HEK293T (cell line): ENCODE measurements at regions not wholly inside any gene's neighbourhood (a gene's known extent, or its start where the extent isn't known, plus 50 kb on each side); places are given as distances from the start of the nearest gene placed in this dataset.
"Not testable (repeated sequence)": the region's sequence is repeated elsewhere in the genome, so short reads cannot be mapped to it uniquely, and the experiment has no call there.

ENCODE experiments used
- CTCF ChIA-PET: fragments of 350-600 bp; formaldehyde crosslinking; extraction: SDS; loops from one replicate; lab custom pipeline; 2021; ENCODE audit warnings: antibody characterized with exemption, inconsistent platforms; lab: Yijun Ruan, JAX
- POLR2A ChIA-PET: fragments of 350-600 bp; formaldehyde crosslinking; extraction: SDS; loops from one replicate; lab custom pipeline; 2020; ENCODE audit warnings: antibody characterized with exemption, inconsistent platforms; lab: Yijun Ruan, JAX
- DNase-seq: peaks from one replicate; pipeline ENCODE4 v3.0.0; 2012; ENCODE audit warnings: mixed read lengths; ENCODE audit errors: extremely low spot score
- ARNT ChIP-seq: fragments of 450-650 bp; IDR thresholded peaks from 2 replicates; pipeline ENCODE4 v1.6.1; 2017; ENCODE audit warnings: mild to moderate bottlenecking
- BHLHE40 ChIP-seq: fragments of 450-650 bp; IDR thresholded peaks from 2 replicates; pipeline ENCODE4 v1.6.1; 2016; ENCODE audit warnings: mild to moderate bottlenecking, moderate library complexity, borderline replicate concordance
- CTBP1 ChIP-seq: fragments of 450-650 bp; IDR thresholded peaks from 2 replicates; pipeline ENCODE4 v1.6.1; 2016; ENCODE audit warnings: borderline replicate concordance
- ELF4 ChIP-seq: fragments of 450-650 bp; IDR thresholded peaks from 2 replicates; pipeline ENCODE4 v1.6.1; 2017; ENCODE audit warnings: antibody characterized with exemption
- FOXA1 ChIP-seq: fragments of 450-650 bp; IDR thresholded peaks from 2 replicates; pipeline ENCODE4 v1.6.1; 2016; ENCODE audit warnings: mild to moderate bottlenecking
- FOXK2 ChIP-seq: fragments of 450-650 bp; IDR thresholded peaks from 2 replicates; pipeline ENCODE4 v1.6.1; 2016; ENCODE audit warnings: mild to moderate bottlenecking
- FOXM1 ChIP-seq: fragments of 450-650 bp; IDR thresholded peaks from 2 replicates; pipeline ENCODE4 v1.6.1; 2017; ENCODE audit warnings: mild to moderate bottlenecking, borderline replicate concordance
- HDGF ChIP-seq: fragments of 450-650 bp; IDR thresholded peaks from 2 replicates; pipeline ENCODE4 v1.6.1; 2017; ENCODE audit warnings: antibody characterized with exemption, borderline replicate concordance
- L3MBTL2 ChIP-seq: fragments of 450-650 bp; conservative IDR thresholded peaks from 2 replicates; pipeline ENCODE4 v1.6.1; 2016; ENCODE audit warnings: mild to moderate bottlenecking
- LEF1 ChIP-seq: fragments of 450-650 bp; IDR thresholded peaks from 2 replicates; pipeline ENCODE4 v1.6.1; 2017; ENCODE audit warnings: mild to moderate bottlenecking, borderline replicate concordance
- NFRKB ChIP-seq: fragments of 450-650 bp; IDR thresholded peaks from 2 replicates; pipeline ENCODE4 v1.6.1; 2016; ENCODE audit warnings: mild to moderate bottlenecking, moderate library complexity
- SP1 ChIP-seq: fragments of 450-650 bp; IDR thresholded peaks from 2 replicates; pipeline ENCODE4 v1.6.1; 2017
- SUZ12 ChIP-seq: fragments of 450-650 bp; IDR thresholded peaks from 2 replicates; pipeline ENCODE4 v1.6.1; 2016; ENCODE audit warnings: mild to moderate bottlenecking
- TARDBP ChIP-seq: fragments of 450-650 bp; IDR thresholded peaks from 2 replicates; pipeline ENCODE4 v1.6.1; 2016
- ZNF384 ChIP-seq: fragments of 450-650 bp; IDR thresholded peaks from 2 replicates; pipeline ENCODE4 v1.6.1; 2016
- TF ChIP-seq, protein P1 (sequence below): fragments of 450-650 bp; IDR thresholded peaks from 2 replicates; pipeline ENCODE4 v1.6.1; 2016

DNA sequence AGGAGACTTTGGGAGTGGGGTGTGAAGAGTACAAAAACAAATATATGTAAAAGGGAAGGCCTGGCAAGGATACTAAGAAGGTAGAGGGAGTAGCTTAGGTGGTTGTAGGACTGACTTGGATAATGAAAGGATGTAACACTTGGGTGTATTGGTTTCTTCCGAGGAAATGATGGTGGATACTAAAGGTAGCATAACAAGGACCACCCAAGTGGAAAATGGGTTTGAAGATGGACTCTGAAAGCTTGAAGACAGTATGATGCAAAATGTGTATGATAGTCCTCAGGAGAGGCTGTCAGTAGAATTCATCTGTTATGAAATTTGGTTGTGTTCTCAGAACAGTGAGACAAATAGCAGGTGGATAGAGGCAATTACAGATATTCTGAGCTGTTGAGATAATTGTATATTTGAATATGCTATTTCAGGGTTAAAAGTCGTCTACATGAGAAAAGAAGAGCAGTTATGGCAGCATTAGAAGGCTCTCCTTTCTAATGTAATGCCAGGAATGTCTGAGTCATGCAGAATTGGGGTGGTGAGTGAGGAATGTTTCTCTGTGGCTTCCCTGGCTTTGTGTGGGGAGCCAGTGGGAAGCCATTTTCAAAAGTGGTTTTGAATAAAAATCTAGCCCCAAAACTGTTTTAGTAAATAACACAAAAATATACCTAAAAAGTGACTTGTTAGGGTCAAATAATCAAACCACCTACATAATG is 75.6 kb downstream of the FHIP1A start:
- ChIA-PET POLR2A (no interaction called here), CTCF (no interaction called here)
- TF ChIP-seq ARNT (no peak), TARDBP (no peak), CTBP1 (no peak), NFRKB (no peak), ELF4 (no peak), ZNF384 (no peak), LEF1 (no peak), HDGF (no peak), L3MBTL2 (no peak), BHLHE40 (no peak)
- TF ChIP-seq, protein P1, sequence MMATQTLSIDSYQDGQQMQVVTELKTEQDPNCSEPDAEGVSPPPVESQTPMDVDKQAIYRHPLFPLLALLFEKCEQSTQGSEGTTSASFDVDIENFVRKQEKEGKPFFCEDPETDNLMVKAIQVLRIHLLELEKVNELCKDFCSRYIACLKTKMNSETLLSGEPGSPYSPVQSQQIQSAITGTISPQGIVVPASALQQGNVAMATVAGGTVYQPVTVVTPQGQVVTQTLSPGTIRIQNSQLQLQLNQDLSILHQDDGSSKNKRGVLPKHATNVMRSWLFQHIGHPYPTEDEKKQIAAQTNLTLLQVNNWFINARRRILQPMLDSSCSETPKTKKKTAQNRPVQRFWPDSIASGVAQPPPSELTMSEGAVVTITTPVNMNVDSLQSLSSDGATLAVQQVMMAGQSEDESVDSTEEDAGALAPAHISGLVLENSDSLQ, result no peak
- no peak for DNase-seq

DNA sequence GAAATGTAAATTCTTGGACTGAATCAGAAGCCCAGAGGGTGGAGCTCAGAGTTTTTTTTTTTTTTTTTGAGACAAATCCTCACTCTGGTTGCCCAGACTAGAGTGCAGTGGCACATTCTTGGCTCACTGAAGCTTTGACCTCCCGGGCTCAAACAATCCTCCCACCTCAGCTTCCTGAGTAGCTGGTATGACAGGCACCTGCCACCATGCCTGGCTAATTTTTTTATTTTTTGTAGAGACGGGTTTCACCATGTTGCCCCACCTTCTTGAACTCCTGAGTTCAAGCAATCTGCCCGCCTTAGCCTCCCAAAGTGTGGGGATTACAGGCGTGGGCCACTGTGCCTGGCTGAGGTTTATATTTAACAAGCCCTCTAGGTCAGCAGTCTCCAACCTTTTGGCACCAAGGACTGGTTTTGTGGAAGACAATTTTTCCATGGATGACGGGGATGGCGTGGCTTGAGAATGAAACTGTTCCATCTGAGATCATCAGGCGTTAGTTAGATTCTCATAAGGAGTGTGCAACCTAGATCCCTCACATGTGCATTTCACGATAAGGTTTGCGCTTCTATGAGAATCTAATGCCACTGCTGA is 76.7 kb downstream of the FHIP1A start:
- POLR2A ChIA-PET, result no interaction called here
- no peak for TF ChIP-seq SP1
- no peak for TF ChIP-seq L3MBTL2
- no peak for TF ChIP-seq FOXK2
- no peak for TF ChIP-seq FOXM1
- no peak for TF ChIP-seq ELF4
- no peak for TF ChIP-seq ZNF384
- TF ChIP-seq, protein P1, result no peak
- no peak for TF ChIP-seq HDGF
- TF ChIP-seq LEF1, result no peak
- TF ChIP-seq ARNT, result no peak
- no peak for TF ChIP-seq FOXA1

DNA sequence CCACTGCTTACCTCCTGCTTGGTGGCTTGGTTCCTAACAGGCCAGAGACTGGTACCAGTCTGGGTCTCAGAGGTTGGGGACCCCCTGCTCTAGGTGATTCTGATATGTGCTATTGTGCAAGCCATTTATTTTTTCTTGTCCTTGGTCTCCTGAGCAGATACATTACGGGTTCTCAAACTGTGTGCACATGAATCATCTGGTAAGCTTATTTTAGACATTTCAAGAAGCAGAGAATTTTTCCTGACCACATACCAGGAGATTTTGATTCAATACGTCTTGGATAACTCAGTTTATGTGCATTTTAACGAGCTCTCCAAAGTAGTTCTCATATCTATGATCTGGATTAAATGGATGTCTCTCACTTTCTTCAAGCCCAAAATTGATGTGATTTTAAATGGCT is 77.2 kb downstream of the FHIP1A start:
- TF ChIP-seq BHLHE40 (no peak), CTBP1 (no peak), FOXM1 (no peak)
- no peak for DNase-seq
- ChIA-PET POLR2A (no interaction called here), CTCF (no interaction called here)

More for the DNA sequence above, 76.7 kb downstream of the FHIP1A start:
- no peak for DNase-seq
- CTCF ChIA-PET, result no interaction called here

- POLR2A ChIA-PET, result no interaction called here
- TF ChIP-seq ZNF384, result no peak
- no peak for TF ChIP-seq ELF4
- no peak for TF ChIP-seq LEF1
- no peak for TF ChIP-seq BHLHE40
- no peak for TF ChIP-seq SUZ12
- TF ChIP-seq CTBP1, result no peak
- TF ChIP-seq FOXA1, result no peak
- no peak for TF ChIP-seq FOXM1
- no peak for TF ChIP-seq TARDBP
- no peak for TF ChIP-seq ARNT
- CTCF ChIA-PET, result interaction anchor here (0.7 to 0.9 kb wide), 2 partner anchors 151 to 395 kb away, joined by 3 to 4 read pairs; no protein-coding TSS in a partner anchor
- DNase-seq, result no peak
Observed at GRCh38 chr4:151488968-151489367, 80.0 kb downstream of the FHIP1A start.

GRCh38 chr4:151489462-151490203 is 80.7 kb downstream of the FHIP1A start:
- DNase-seq, result peak; percentile 10
- POLR2A ChIA-PET, result no interaction called here
- CTCF ChIA-PET, result interaction anchor here (0.6 to 0.9 kb wide), 3 partner anchors 16 to 368 kb away, joined by 3 to 4 read pairs (median 3); no protein-coding TSS in a partner anchor
- TF ChIP-seq FOXM1 (no peak), BHLHE40 (no peak), FOXA1 (no peak), SP1 (no peak), HDGF (no peak), SUZ12 (no peak), ELF4 (no peak), ZNF384 (no peak), NFRKB (no peak), FOXK2 (no peak), L3MBTL2 (no peak), CTBP1 (no peak), ARNT (no peak)

DNA sequence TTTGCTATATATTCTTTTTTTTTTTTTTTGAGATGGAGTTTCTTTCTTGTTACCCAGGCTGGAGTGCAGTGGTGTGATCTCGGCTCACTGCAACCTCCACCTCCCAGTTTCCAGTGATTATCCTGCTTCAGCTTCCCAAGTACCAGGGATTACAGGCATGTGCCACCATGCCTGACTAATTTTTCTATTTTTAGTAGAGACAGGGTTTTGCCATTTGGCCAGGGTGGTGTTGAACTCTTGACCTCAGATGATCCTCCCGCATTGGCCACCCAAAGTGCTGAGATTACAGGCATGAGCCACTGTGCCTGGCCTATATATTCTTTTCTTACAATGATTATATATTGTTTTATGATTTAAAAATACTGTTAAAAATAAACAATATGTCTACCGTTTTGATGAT is 86.6 kb downstream of the FHIP1A start:
- POLR2A ChIA-PET, result not testable (repeated sequence)

DNA sequence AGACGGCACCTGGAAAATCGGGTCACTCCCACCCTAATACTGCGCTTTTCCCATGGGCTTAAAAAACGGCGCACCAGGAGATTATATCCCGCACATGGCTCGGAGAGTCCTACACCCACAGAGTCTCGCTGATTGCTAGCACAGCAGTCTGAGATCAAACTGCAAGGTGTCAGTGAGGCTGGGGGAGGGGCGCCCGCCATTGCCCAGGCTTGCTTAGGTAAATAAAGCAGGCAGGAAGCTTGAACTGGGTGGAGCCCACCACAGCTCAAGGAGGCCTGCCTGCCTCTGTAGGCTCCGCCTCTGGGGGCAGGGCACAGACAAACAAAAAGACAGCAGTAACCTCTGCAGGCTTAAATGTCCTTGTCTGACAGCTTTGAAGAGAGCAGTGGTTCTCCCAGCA is 102.6 kb downstream of the FHIP1A start:
- POLR2A ChIA-PET, CTCF ChIA-PET, DNase-seq: not testable (repeated sequence)

More for the DNA sequence above, 86.6 kb downstream of the FHIP1A start:
- CTCF ChIA-PET, DNase-seq: not testable (repeated sequence)
